ENCODE measurements at regions not wholly inside any gene's neighbourhood (a gene's known extent, or its start where the extent isn't known, plus 50 kb on each side); places are given as distances from the start of the nearest gene placed in this dataset.

GRCh38 chr22:27295040-27295439 is 506.5 kb downstream of the MN1 start:
- TF ChIP-seq CTCF (IDR thresholded peaks at IDR 0.05; ENCODE audit: insufficient read depth, low read depth, low read length): no peak
- DNase-seq (ENCODE audit: low read depth): no peak

GRCh38 chr22:27295605-27296004 is 506.0 kb downstream of the MN1 start:
- TF ChIP-seq CTCF (IDR thresholded peaks at IDR 0.05; ENCODE audit: insufficient read depth, low read depth, low read length): no peak
- H3K4me3 ChIP-seq (ENCODE audit: low read depth, low read length): no peak overlapping the region
- DNase-seq (ENCODE audit: low read depth): no peak

More at GRCh38 chr22:27295040-27295439, 506.5 kb downstream of the MN1 start:
- H3K4me3 ChIP-seq (ENCODE audit: low read depth, low read length): no peak overlapping the region

- no peak for TF ChIP-seq CTCF (IDR thresholded peaks at IDR 0.05; ENCODE audit: insufficient read depth, low read depth, low read length)
- DNase-seq (ENCODE audit: low read depth): no peak
- H3K4me3 ChIP-seq (ENCODE audit: low read depth, low read length): no peak overlapping the region
These were observed 505.4 kb downstream of the MN1 start for GRCh38 chr22:27296091-27296675.

- no peak overlapping the region for H3K4me3 ChIP-seq (ENCODE audit: low read depth, low read length)
- no peak for DNase-seq (ENCODE audit: low read depth)
- no peak for TF ChIP-seq CTCF (IDR thresholded peaks at IDR 0.05; ENCODE audit: insufficient read depth, low read depth, low read length)
These were observed 504.4 kb downstream of the MN1 start for GRCh38 chr22:27297125-27297524.

GRCh38 chr22:27298332-27298731 is 503.2 kb downstream of the MN1 start:
- TF ChIP-seq CTCF (IDR thresholded peaks at IDR 0.05; ENCODE audit: insufficient read depth, low read depth, low read length): no peak
- no peak overlapping the region for H3K4me3 ChIP-seq (ENCODE audit: low read depth, low read length)

GRCh38 chr22:27298742-27299141 is 502.8 kb downstream of the MN1 start:
- no peak for TF ChIP-seq CTCF (IDR thresholded peaks at IDR 0.05; ENCODE audit: insufficient read depth, low read depth, low read length)
- no peak for DNase-seq (ENCODE audit: low read depth)
- H3K4me3 ChIP-seq (ENCODE audit: low read depth, low read length): no peak overlapping the region

More at GRCh38 chr22:27298332-27298731, 503.2 kb downstream of the MN1 start:
- DNase-seq (ENCODE audit: low read depth): no peak

All from fibroblast of villous mesenchyme (primary cell).